Loucy (cell line): ENCODE measurements at regions not wholly inside any gene's neighbourhood (a gene's known extent, or its start where the extent isn't known, plus 50 kb on each side); places are given as distances from the start of the nearest gene placed in this dataset.

ENCODE experiments used
- H2AFZ ChIP-seq: fragments of 200-600 bp; sonication (generic); 2 replicates; pipeline ENCODE4 v1.6.0; 2016; ENCODE audit warnings: antibody characterized with exemption, mild to moderate bottlenecking, low read length, moderate library complexity
- H3F3A ChIP-seq: fragments of 200-600 bp; 2 replicates; pipeline ENCODE4 v1.6.0; 2016; ENCODE audit warnings: antibody characterized with exemption, low read depth, mild to moderate bottlenecking
- H3K27me3 ChIP-seq: fragments of 200-600 bp; sonication (generic); 2 replicates; pipeline ENCODE4 v1.6.1; 2014; ENCODE audit warnings: low read length, mild to moderate bottlenecking; ENCODE audit not compliant: insufficient read depth, poor library complexity, severe bottlenecking
- H3K36me3 ChIP-seq: fragments of 200-600 bp; sonication (generic); 2 replicates; pipeline ENCODE4 v1.6.1; 2016; ENCODE audit warnings: low read length; ENCODE audit not compliant: insufficient read depth
- H3K4me1 ChIP-seq: fragments of 200-600 bp; sonication (generic); 2 replicates; pipeline ENCODE4 v1.5.1; 2014; ENCODE audit warnings: low read length, mild to moderate bottlenecking; ENCODE audit not compliant: insufficient read depth, poor library complexity, severe bottlenecking
- H3K4me2 ChIP-seq: fragments of 200-600 bp; sonication (generic); 2 replicates; pipeline ENCODE4 v1.6.0; 2014; ENCODE audit warnings: antibody characterized with exemption, low read length, low read depth, mild to moderate bottlenecking; ENCODE audit not compliant: poor library complexity, severe bottlenecking
- H3K4me3 ChIP-seq: fragments of 200-600 bp; sonication (generic); 2 replicates; pipeline ENCODE4 v1.5.1; 2014; ENCODE audit warnings: low read length, mild to moderate bottlenecking, mixed read lengths; ENCODE audit not compliant: poor library complexity, severe bottlenecking
- H3K79me2 ChIP-seq: fragments of 200-600 bp; sonication (generic); 2 replicates; pipeline ENCODE4 v1.6.1; 2014; ENCODE audit warnings: low read length; ENCODE audit not compliant: insufficient read depth
- H3K9ac ChIP-seq: fragments of 200-600 bp; sonication (generic); 2 replicates; pipeline ENCODE4 v1.6.0; 2014; ENCODE audit warnings: mild to moderate bottlenecking, low read depth, low read length, moderate library complexity; ENCODE audit not compliant: poor library complexity, severe bottlenecking
- H3K9me2 ChIP-seq: fragments of 200-600 bp; sonication (generic); replicated peaks from 2 replicates; pipeline ENCODE4 v1.6.1; 2016; ENCODE audit warnings: low read depth, low read length, mixed read lengths
- H3K9me3 ChIP-seq: fragments of 200-600 bp; sonication (generic); 2 replicates; pipeline ENCODE4 v1.6.1; 2014; ENCODE audit warnings: mild to moderate bottlenecking, antibody characterized with exemption, low read length, low read depth; ENCODE audit not compliant: insufficient read depth
- H4K20me1 ChIP-seq: fragments of 200-600 bp; sonication (generic); 2 replicates; pipeline ENCODE4 v1.6.0; 2014; ENCODE audit warnings: antibody characterized with exemption, low read length, mild to moderate bottlenecking; ENCODE audit not compliant: insufficient read depth, poor library complexity, severe bottlenecking
- CTCF ChIP-seq: fragments of 200-600 bp; sonication (generic); conservative IDR thresholded peaks from 2 replicates; pipeline ENCODE4 v1.5.1; 2014; ENCODE audit warnings: mild to moderate bottlenecking, antibody characterized with exemption, low read length
- EZH2phosphoT487 ChIP-seq: fragments of 200-600 bp; IDR thresholded peaks from 2 replicates; pipeline ENCODE4 v1.6.1; 2018; ENCODE audit warnings: antibody characterized with exemption, mild to moderate bottlenecking, moderate library complexity, borderline replicate concordance

GRCh38 chr4:27412613-27413012 is 552.0 kb downstream of the STIM2 start:
- H3K4me3 ChIP-seq = no peak overlapping the region
- H3K27me3 ChIP-seq = no peaks in the 10 kb centered on the region
- H3K9me2 ChIP-seq = no peaks in the 10 kb centered on the region
- TF ChIP-seq CTCF = no peak
- no peak for TF ChIP-seq EZH2phosphoT487
- H2AFZ ChIP-seq = no peak overlapping the region
- no peak overlapping the region for H3K4me2 ChIP-seq
- H3K36me3 ChIP-seq = no peaks in the 10 kb centered on the region
- no peak overlapping the region for H3K9ac ChIP-seq
- no peaks in the 10 kb centered on the region for H3K9me3 ChIP-seq
- peaks cover 3% of the 10 kb centered on the region for H3K4me1 ChIP-seq
- H4K20me1 ChIP-seq = no peaks in the 10 kb centered on the region
- H3F3A ChIP-seq = no peaks in the 10 kb centered on the region
- H3K79me2 ChIP-seq = no peaks in the 10 kb centered on the region

GRCh38 chr4:27414887-27415731 is 554.5 kb downstream of the STIM2 start:
- TF ChIP-seq CTCF (no peak), EZH2phosphoT487 (no peak)
- no peaks in the 10 kb centered on the region for H3K9me3 ChIP-seq
- no peak overlapping the region for H3K4me3 ChIP-seq

GRCh38 chr4:27428661-27429060 is 568.0 kb downstream of the STIM2 start:
- Histone ChIP-seq H2AFZ (no peak overlapping the region), H3K9me3 (no peaks in the 10 kb centered on the region), H3K4me3 (no peak overlapping the region), H4K20me1 (no peaks in the 10 kb centered on the region), H3F3A (no peaks in the 10 kb centered on the region), H3K4me1 (no peaks in the 10 kb centered on the region), H3K27me3 (no peaks in the 10 kb centered on the region), H3K4me2 (no peak overlapping the region), H3K9ac (no peak overlapping the region), H3K79me2 (no peaks in the 10 kb centered on the region), H3K36me3 (no peaks in the 10 kb centered on the region), H3K9me2 (no peaks in the 10 kb centered on the region)
- TF ChIP-seq CTCF = no peak
- no peak for TF ChIP-seq EZH2phosphoT487

More at GRCh38 chr4:27414887-27415731, 554.5 kb downstream of the STIM2 start:
- H3K4me1 ChIP-seq = no peaks in the 10 kb centered on the region
- H2AFZ ChIP-seq = no peak overlapping the region
- H4K20me1 ChIP-seq = no peaks in the 10 kb centered on the region
- no peaks in the 10 kb centered on the region for H3K9me2 ChIP-seq
- no peaks in the 10 kb centered on the region for H3F3A ChIP-seq
- H3K9ac ChIP-seq = no peak overlapping the region
- no peaks in the 10 kb centered on the region for H3K79me2 ChIP-seq
- H3K36me3 ChIP-seq = no peaks in the 10 kb centered on the region
- H3K4me2 ChIP-seq = no peak overlapping the region
- no peaks in the 10 kb centered on the region for H3K27me3 ChIP-seq
